ENCODE measurements at regions not wholly inside any gene's neighbourhood (a gene's known extent, or its start where the extent isn't known, plus 50 kb on each side); places are given as distances from the start of the nearest gene placed in this dataset.

DNA sequence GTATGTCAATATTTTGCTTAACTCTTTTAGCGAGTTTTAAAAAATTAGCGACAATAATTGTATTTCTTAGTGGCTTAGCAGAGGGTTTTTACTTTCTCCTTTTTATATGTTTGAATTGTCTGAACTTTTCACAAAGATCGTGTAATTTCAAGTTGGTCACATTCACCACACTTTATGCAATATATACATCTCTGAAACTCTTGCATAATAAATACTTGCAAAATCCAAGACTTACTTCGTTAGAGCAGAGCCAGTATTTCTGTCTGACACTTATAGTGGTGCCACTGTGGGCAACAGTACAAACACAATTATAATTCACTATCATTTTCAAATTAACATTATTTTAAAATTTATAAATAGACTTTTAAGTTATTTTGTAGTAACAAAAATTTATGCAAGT, 62.0 kb downstream of the SUCNR1 start:
- WGBS (ENCODE audit: insufficient coverage) = no CpG with 5 or more reads among the region's 4 CpGs
- no peaks in the 10 kb centered on the region for H3K36me3 ChIP-seq (ENCODE audit: control insufficient read depth in 4 of 4, insufficient read depth in 4 of 4, low read length in 3 of 4)
- no peaks in the 10 kb centered on the region for H3K27me3 ChIP-seq (replicated peaks in 2 of 5; ENCODE audit: control insufficient read depth in 4 of 5, insufficient read depth in 5 of 5, low read length in 4 of 5)
- peaks cover 0 to 5% (median 2%) of the 10 kb centered on the region in 4 experiments for H3K4me1 ChIP-seq (ENCODE audit: control extremely low read depth in 1 of 4, control insufficient read depth in 4 of 4, insufficient read depth in 4 of 4, low read length in 3 of 4)
- CTCF ChIA-PET = no interaction called here
- no peak overlapping the region for H3K4me3 ChIP-seq (ENCODE audit: control insufficient read depth in 1 of 7, extremely low read depth in 1 of 7, insufficient read depth in 4 of 7, low read depth in 2 of 7, low read length in 6 of 7)
- POLR2A ChIA-PET = no interaction called here
- no peaks in the 10 kb centered on the region for H3K9me3 ChIP-seq (ENCODE audit: control extremely low read depth in 1 of 5, control insufficient read depth in 4 of 5, insufficient read depth in 2 of 5, low read depth in 1 of 5, low read length in 4 of 5)
- DNase-seq = no peak
- H3K27ac ChIP-seq (ENCODE audit: insufficient read depth in 1 of 2, low read depth in 1 of 2, low read length in 2 of 2, poor library complexity in 1 of 2, severe bottlenecking in 2 of 2) = no peak overlapping the region

- Histone ChIP-seq H3K27me3 (replicated peaks in 2 of 5; ENCODE audit: control insufficient read depth in 4 of 5, insufficient read depth in 5 of 5, low read length in 4 of 5) (no peaks in the 10 kb centered on the region), H3K36me3 (ENCODE audit: control insufficient read depth in 4 of 4, insufficient read depth in 4 of 4, low read length in 3 of 4) (no peaks in the 10 kb centered on the region), H3K4me1 (ENCODE audit: control extremely low read depth in 1 of 4, control insufficient read depth in 4 of 4, insufficient read depth in 4 of 4, low read length in 3 of 4) (peaks cover 0 to 3% (median 0%) of the 10 kb centered on the region in 4 experiments), H3K9me3 (ENCODE audit: control extremely low read depth in 1 of 5, control insufficient read depth in 4 of 5, insufficient read depth in 2 of 5, low read depth in 1 of 5, low read length in 4 of 5) (no peaks in the 10 kb centered on the region), H3K27ac (ENCODE audit: insufficient read depth in 1 of 2, low read depth in 1 of 2, low read length in 2 of 2, poor library complexity in 1 of 2, severe bottlenecking in 2 of 2) (no peak overlapping the region), H3K4me3 (ENCODE audit: control insufficient read depth in 1 of 7, extremely low read depth in 1 of 7, insufficient read depth in 4 of 7, low read depth in 2 of 7, low read length in 6 of 7) (no peak overlapping the region)
- DNase-seq = no peak
- 100% methylated on average over 1 of the region's 2 CpGs for WGBS (ENCODE audit: insufficient coverage)
- CTCF ChIA-PET = interaction anchor here (1.4 to 1.6 kb wide), 2 partner anchors 11 to 22 kb away, joined by 3 to 4 read pairs; no protein-coding TSS in a partner anchor
- POLR2A ChIA-PET = no interaction called here
Measured at GRCh38 chr3:151940481-151940880, 67.0 kb downstream of the SUCNR1 start.

- DNase-seq = no peak
- POLR2A ChIA-PET = no interaction called here
- Histone ChIP-seq H3K27me3 (replicated peaks in 2 of 5; ENCODE audit: control insufficient read depth in 4 of 5, insufficient read depth in 5 of 5, low read length in 4 of 5) (no peaks in the 10 kb centered on the region), H3K27ac (ENCODE audit: insufficient read depth in 1 of 2, low read depth in 1 of 2, low read length in 2 of 2, poor library complexity in 1 of 2, severe bottlenecking in 2 of 2) (no peak overlapping the region), H3K9me3 (ENCODE audit: control extremely low read depth in 1 of 5, control insufficient read depth in 4 of 5, insufficient read depth in 2 of 5, low read depth in 1 of 5, low read length in 4 of 5) (no peaks in the 10 kb centered on the region), H3K4me1 (ENCODE audit: control extremely low read depth in 1 of 4, control insufficient read depth in 4 of 4, insufficient read depth in 4 of 4, low read length in 3 of 4) (no peaks in the 10 kb centered on the region), H3K4me3 (ENCODE audit: control insufficient read depth in 1 of 7, extremely low read depth in 1 of 7, insufficient read depth in 4 of 7, low read depth in 2 of 7, low read length in 6 of 7) (no peak overlapping the region), H3K36me3 (ENCODE audit: control insufficient read depth in 4 of 4, insufficient read depth in 4 of 4, low read length in 3 of 4) (no peaks in the 10 kb centered on the region)
- WGBS (ENCODE audit: insufficient coverage) = no CpG with 5 or more reads among the region's 1 CpG
- CTCF ChIA-PET = no interaction called here
Measured at GRCh38 chr3:151943539-151943938, 70.1 kb downstream of the SUCNR1 start.

GRCh38 chr3:151944356-151944755, 70.9 kb downstream of the SUCNR1 start:
- DNase-seq = no peak
- no peak overlapping the region for H3K27ac ChIP-seq (ENCODE audit: insufficient read depth in 1 of 2, low read depth in 1 of 2, low read length in 2 of 2, poor library complexity in 1 of 2, severe bottlenecking in 2 of 2)
- no peak overlapping the region for H3K4me3 ChIP-seq (ENCODE audit: control insufficient read depth in 1 of 7, extremely low read depth in 1 of 7, insufficient read depth in 4 of 7, low read depth in 2 of 7, low read length in 6 of 7)
- H3K36me3 ChIP-seq (ENCODE audit: control insufficient read depth in 4 of 4, insufficient read depth in 4 of 4, low read length in 3 of 4) = no peaks in the 10 kb centered on the region
- no peaks in the 10 kb centered on the region for H3K27me3 ChIP-seq (replicated peaks in 2 of 5; ENCODE audit: control insufficient read depth in 4 of 5, insufficient read depth in 5 of 5, low read length in 4 of 5)
- ChIA-PET CTCF (no interaction called here), POLR2A (no interaction called here)
- no peaks in the 10 kb centered on the region for H3K4me1 ChIP-seq (ENCODE audit: control extremely low read depth in 1 of 4, control insufficient read depth in 4 of 4, insufficient read depth in 4 of 4, low read length in 3 of 4)
- H3K9me3 ChIP-seq (ENCODE audit: control extremely low read depth in 1 of 5, control insufficient read depth in 4 of 5, insufficient read depth in 2 of 5, low read depth in 1 of 5, low read length in 4 of 5) = no peaks in the 10 kb centered on the region

DNA sequence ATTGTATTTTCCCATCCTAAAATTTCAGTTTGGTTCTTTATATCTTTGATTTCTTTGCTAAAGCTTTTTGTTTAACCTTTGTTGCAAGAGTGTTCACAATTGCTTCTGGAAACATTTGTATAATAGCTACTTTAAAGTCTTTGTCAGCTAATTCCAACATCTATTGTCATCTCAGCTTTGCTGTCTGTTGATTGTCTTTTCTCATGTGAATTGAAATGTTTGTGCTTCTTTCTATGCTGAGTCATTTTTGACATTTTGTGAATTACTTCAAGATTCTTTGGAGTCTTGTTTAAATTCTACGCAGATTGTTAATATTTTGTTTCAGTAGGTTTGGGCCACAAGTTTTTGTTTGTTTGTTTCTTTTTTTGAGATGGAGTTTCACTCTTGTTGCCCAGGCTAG, 73.2 kb downstream of the SUCNR1 start:
- ChIA-PET CTCF (no interaction called here), POLR2A (no interaction called here)
- no peak overlapping the region for H3K27ac ChIP-seq (ENCODE audit: insufficient read depth in 1 of 2, low read depth in 1 of 2, low read length in 2 of 2, poor library complexity in 1 of 2, severe bottlenecking in 2 of 2)
- peaks cover 0 to 4% (median 0%) of the 10 kb centered on the region in 5 experiments for H3K9me3 ChIP-seq (ENCODE audit: control extremely low read depth in 1 of 5, control insufficient read depth in 4 of 5, insufficient read depth in 2 of 5, low read depth in 1 of 5, low read length in 4 of 5)
- H3K36me3 ChIP-seq (ENCODE audit: control insufficient read depth in 4 of 4, insufficient read depth in 4 of 4, low read length in 3 of 4) = no peaks in the 10 kb centered on the region
- no peak for DNase-seq
- no peak overlapping the region for H3K4me3 ChIP-seq (ENCODE audit: control insufficient read depth in 1 of 7, extremely low read depth in 1 of 7, insufficient read depth in 4 of 7, low read depth in 2 of 7, low read length in 6 of 7)
- WGBS (ENCODE audit: insufficient coverage) = no CpG with 5 or more reads among the region's 1 CpG
- peaks cover 0 to 9% (median 0%) of the 10 kb centered on the region in 4 experiments for H3K4me1 ChIP-seq (ENCODE audit: control extremely low read depth in 1 of 4, control insufficient read depth in 4 of 4, insufficient read depth in 4 of 4, low read length in 3 of 4)
- H3K27me3 ChIP-seq (replicated peaks in 2 of 5; ENCODE audit: control insufficient read depth in 4 of 5, insufficient read depth in 5 of 5, low read length in 4 of 5) = no peaks in the 10 kb centered on the region

DNA sequence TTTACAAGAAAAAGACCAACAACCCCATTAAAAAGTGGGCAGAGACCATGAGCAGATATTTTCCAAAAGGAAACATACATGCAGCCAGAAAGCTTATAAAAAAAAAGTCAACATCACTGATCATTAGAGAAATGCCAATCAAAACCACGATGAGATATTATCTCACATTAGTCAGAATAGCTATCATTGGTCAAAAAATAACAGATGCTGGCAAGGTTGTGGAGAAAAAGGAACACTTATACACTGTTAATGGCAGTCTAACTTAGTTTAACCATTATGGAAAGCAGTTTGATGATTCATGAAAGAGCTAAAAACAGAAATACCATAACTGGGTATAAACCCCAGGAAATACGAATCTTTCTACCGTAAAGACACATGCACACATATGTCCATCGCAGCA, 76.3 kb downstream of the SUCNR1 start:
- Histone ChIP-seq H3K36me3 (ENCODE audit: control insufficient read depth in 4 of 4, insufficient read depth in 4 of 4, low read length in 3 of 4) (no peaks in the 10 kb centered on the region), H3K4me1 (ENCODE audit: control extremely low read depth in 1 of 4, control insufficient read depth in 4 of 4, insufficient read depth in 4 of 4, low read length in 3 of 4) (peaks cover 0 to 9% (median 0%) of the 10 kb centered on the region in 4 experiments), H3K27ac (ENCODE audit: insufficient read depth in 1 of 2, low read depth in 1 of 2, low read length in 2 of 2, poor library complexity in 1 of 2, severe bottlenecking in 2 of 2) (no peak overlapping the region), H3K9me3 (ENCODE audit: control extremely low read depth in 1 of 5, control insufficient read depth in 4 of 5, insufficient read depth in 2 of 5, low read depth in 1 of 5, low read length in 4 of 5) (peaks cover 0 to 4% (median 0%) of the 10 kb centered on the region in 5 experiments), H3K4me3 (ENCODE audit: control insufficient read depth in 1 of 7, extremely low read depth in 1 of 7, insufficient read depth in 4 of 7, low read depth in 2 of 7, low read length in 6 of 7) (no peak overlapping the region), H3K27me3 (replicated peaks in 2 of 5; ENCODE audit: control insufficient read depth in 4 of 5, insufficient read depth in 5 of 5, low read length in 4 of 5) (no peaks in the 10 kb centered on the region)
- no CpG with 5 or more reads among the region's 4 CpGs for WGBS (ENCODE audit: insufficient coverage)
- ChIA-PET POLR2A (no interaction called here), CTCF (interaction anchor here (1.6 kb wide), 1 partner anchor 32 kb away, joined by 4 read pairs; no protein-coding TSS in a partner anchor)
- no peak for DNase-seq

- DNase-seq = no peak
- POLR2A ChIA-PET = no interaction called here
- CTCF ChIA-PET = no interaction called here
Measured at GRCh38 chr3:151955356-151955755, 81.9 kb downstream of the SUCNR1 start.

More at GRCh38 chr3:151955356-151955755, 81.9 kb downstream of the SUCNR1 start:
- no peaks in the 10 kb centered on the region for H3K36me3 ChIP-seq (ENCODE audit: control insufficient read depth in 4 of 4, insufficient read depth in 4 of 4, low read length in 3 of 4)
- peaks cover 0 to 2% (median 0%) of the 10 kb centered on the region in 5 experiments for H3K9me3 ChIP-seq (ENCODE audit: control extremely low read depth in 1 of 5, control insufficient read depth in 4 of 5, insufficient read depth in 2 of 5, low read depth in 1 of 5, low read length in 4 of 5)
- H3K4me1 ChIP-seq (ENCODE audit: control extremely low read depth in 1 of 4, control insufficient read depth in 4 of 4, insufficient read depth in 4 of 4, low read length in 3 of 4) = peaks cover 0 to 9% (median under 1%) of the 10 kb centered on the region in 4 experiments
- no peaks in the 10 kb centered on the region for H3K27me3 ChIP-seq (replicated peaks in 2 of 5; ENCODE audit: control insufficient read depth in 4 of 5, insufficient read depth in 5 of 5, low read length in 4 of 5)
- no peak overlapping the region for H3K4me3 ChIP-seq (ENCODE audit: control insufficient read depth in 1 of 7, extremely low read depth in 1 of 7, insufficient read depth in 4 of 7, low read depth in 2 of 7, low read length in 6 of 7)
- WGBS (ENCODE audit: insufficient coverage) = no CpG with 5 or more reads among the region's 1 CpG
- no peak overlapping the region for H3K27ac ChIP-seq (ENCODE audit: insufficient read depth in 1 of 2, low read depth in 1 of 2, low read length in 2 of 2, poor library complexity in 1 of 2, severe bottlenecking in 2 of 2)
